Endothelial cell (in vitro differentiated cells): ENCODE measurements at regions not wholly inside any gene's neighbourhood (a gene's known extent, or its start where the extent isn't known, plus 50 kb on each side); places are given as distances from the start of the nearest gene placed in this dataset.

ENCODE experiments used
- DNase-seq: peaks from one replicate; pipeline ENCODE4 v3.0.0; 2021; ENCODE audit warnings: low spot score
- H3K27ac Mint-ChIP-seq: one replicate; pipeline ENCODE4 v1.8.0; 2021; ENCODE audit warnings: mixed read lengths, inconsistent platforms; ENCODE audit not compliant: unreplicated experiment
- H3K27me3 Mint-ChIP-seq: one replicate; pipeline ENCODE4 v1.8.0; 2021; ENCODE audit warnings: mild to moderate bottlenecking, moderate library complexity, mixed read lengths, inconsistent platforms; ENCODE audit not compliant: unreplicated experiment
- H3K36me3 Mint-ChIP-seq: one replicate; pipeline ENCODE4 v1.8.0; 2021; ENCODE audit warnings: mild to moderate bottlenecking, low read depth, mixed read lengths, inconsistent platforms; ENCODE audit not compliant: unreplicated experiment
- H3K4me1 Mint-ChIP-seq: one replicate; pipeline ENCODE4 v1.8.0; 2021; ENCODE audit warnings: mild to moderate bottlenecking, mixed read lengths, inconsistent platforms; ENCODE audit not compliant: unreplicated experiment
- H3K4me3 Mint-ChIP-seq: one replicate; pipeline ENCODE4 v1.8.0; 2021; ENCODE audit warnings: mild to moderate bottlenecking, mixed read lengths, inconsistent platforms; ENCODE audit not compliant: unreplicated experiment
- H3K9me3 Mint-ChIP-seq: one replicate; pipeline ENCODE4 v1.8.0; 2021; ENCODE audit warnings: mixed read lengths, inconsistent platforms; ENCODE audit not compliant: unreplicated experiment
- TF ChIP-seq, protein P1 (sequence below): fragments of 200-600 bp; sonication (generic); IDR thresholded peaks from one replicate; pipeline ENCODE4 v1.5.0; 2021; ENCODE audit warnings: antibody characterized with exemption; ENCODE audit not compliant: unreplicated experiment

- Mint-ChIP-seq H3K4me3 (no peak overlapping the region), H3K27me3 (peaks cover 2% of the 10 kb centered on the region), H3K9me3 (no peaks in the 10 kb centered on the region), H3K36me3 (no peaks in the 10 kb centered on the region), H3K27ac (peak overlapping the region; percentile 38), H3K4me1 (peaks cover 15% of the 10 kb centered on the region)
- DNase-seq: no peak
- TF ChIP-seq, protein P1, sequence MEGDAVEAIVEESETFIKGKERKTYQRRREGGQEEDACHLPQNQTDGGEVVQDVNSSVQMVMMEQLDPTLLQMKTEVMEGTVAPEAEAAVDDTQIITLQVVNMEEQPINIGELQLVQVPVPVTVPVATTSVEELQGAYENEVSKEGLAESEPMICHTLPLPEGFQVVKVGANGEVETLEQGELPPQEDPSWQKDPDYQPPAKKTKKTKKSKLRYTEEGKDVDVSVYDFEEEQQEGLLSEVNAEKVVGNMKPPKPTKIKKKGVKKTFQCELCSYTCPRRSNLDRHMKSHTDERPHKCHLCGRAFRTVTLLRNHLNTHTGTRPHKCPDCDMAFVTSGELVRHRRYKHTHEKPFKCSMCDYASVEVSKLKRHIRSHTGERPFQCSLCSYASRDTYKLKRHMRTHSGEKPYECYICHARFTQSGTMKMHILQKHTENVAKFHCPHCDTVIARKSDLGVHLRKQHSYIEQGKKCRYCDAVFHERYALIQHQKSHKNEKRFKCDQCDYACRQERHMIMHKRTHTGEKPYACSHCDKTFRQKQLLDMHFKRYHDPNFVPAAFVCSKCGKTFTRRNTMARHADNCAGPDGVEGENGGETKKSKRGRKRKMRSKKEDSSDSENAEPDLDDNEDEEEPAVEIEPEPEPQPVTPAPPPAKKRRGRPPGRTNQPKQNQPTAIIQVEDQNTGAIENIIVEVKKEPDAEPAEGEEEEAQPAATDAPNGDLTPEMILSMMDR: no peak
Observed at GRCh38 chr5:67286006-67286405, 89.4 kb upstream of the CD180 start.

GRCh38 chr5:67283988-67284487 is 87.4 kb upstream of the CD180 start:
- Mint-ChIP-seq H3K4me3 (no peak overlapping the region), H3K9me3 (peaks cover 8% of the 10 kb centered on the region), H3K4me1 (peaks cover 15% of the 10 kb centered on the region), H3K27ac (no peak overlapping the region), H3K36me3 (no peaks in the 10 kb centered on the region), H3K27me3 (peaks cover 2% of the 10 kb centered on the region)
- TF ChIP-seq, protein P1: no peak
- no peak for DNase-seq

DNA sequence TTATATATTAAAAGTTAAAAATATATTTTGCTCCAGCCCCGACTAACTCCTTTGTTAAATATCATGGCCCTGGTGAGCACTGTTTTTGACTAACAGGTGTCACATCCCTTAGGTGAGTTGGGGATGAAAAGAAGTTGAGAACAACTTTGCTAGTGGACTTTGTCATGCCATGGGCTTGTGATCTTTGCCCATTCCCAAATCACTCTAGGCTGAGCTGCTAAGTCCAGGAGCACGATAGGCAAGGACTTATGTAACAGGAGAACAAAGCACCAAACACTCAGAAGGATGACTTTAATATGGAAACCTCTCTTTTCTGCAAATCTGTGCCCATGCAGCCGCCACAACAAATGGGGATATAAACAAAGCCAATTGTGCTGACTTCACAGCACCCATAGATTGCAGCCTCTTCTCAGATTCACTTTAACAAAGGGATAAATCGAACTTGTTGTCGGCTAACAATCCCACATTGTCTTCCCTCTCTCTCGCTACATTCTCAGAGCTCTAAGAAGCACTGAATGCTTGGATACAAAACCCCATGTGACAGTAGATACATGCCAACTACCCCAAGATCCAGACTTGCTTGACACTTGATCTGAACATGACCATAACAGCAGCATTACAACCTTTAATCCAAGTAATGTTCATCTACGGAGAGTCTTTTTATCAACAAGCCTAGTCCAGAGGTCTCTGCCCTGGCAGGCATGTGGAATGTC is 86.8 kb upstream of the CD180 start:
- no peak for DNase-seq
- peaks cover 4% of the 10 kb centered on the region for H3K36me3 Mint-ChIP-seq
- TF ChIP-seq, protein P1: no peak
- peaks cover 14% of the 10 kb centered on the region for H3K9me3 Mint-ChIP-seq
- H3K27ac Mint-ChIP-seq: no peak overlapping the region
- H3K27me3 Mint-ChIP-seq: peaks cover 2% of the 10 kb centered on the region
- H3K4me3 Mint-ChIP-seq: no peak overlapping the region
- peaks cover 15% of the 10 kb centered on the region for H3K4me1 Mint-ChIP-seq

- Mint-ChIP-seq H3K4me1 (peaks cover 10% of the 10 kb centered on the region), H3K9me3 (peaks cover 17% of the 10 kb centered on the region), H3K27ac (no peak overlapping the region), H3K4me3 (no peak overlapping the region), H3K36me3 (peaks cover 7% of the 10 kb centered on the region), H3K27me3 (peaks cover 2% of the 10 kb centered on the region)
- DNase-seq: no peak
- TF ChIP-seq, protein P1: no peak
Observed at GRCh38 chr5:67281874-67282273, 85.3 kb upstream of the CD180 start.

GRCh38 chr5:67273689-67274356 is 77.2 kb upstream of the CD180 start:
- H3K9me3 Mint-ChIP-seq: peaks cover 7% of the 10 kb centered on the region
- H3K27ac Mint-ChIP-seq: no peak overlapping the region
- H3K4me1 Mint-ChIP-seq: no peaks in the 10 kb centered on the region
- TF ChIP-seq, protein P1: no peak
- no peaks in the 10 kb centered on the region for H3K27me3 Mint-ChIP-seq
- DNase-seq: no peak
- H3K4me3 Mint-ChIP-seq: no peak overlapping the region
- H3K36me3 Mint-ChIP-seq: peaks cover 6% of the 10 kb centered on the region
